HEK293T (cell line): ENCODE measurements at regions not wholly inside any gene's neighbourhood (a gene's known extent, or its start where the extent isn't known, plus 50 kb on each side); places are given as distances from the start of the nearest gene placed in this dataset.

Source experiments
- ARNT ChIP-seq: fragments of 450-650 bp; IDR thresholded peaks from 2 replicates; pipeline ENCODE4 v1.6.1; 2017; ENCODE audit warnings: mild to moderate bottlenecking
- BHLHE40 ChIP-seq: fragments of 450-650 bp; IDR thresholded peaks from 2 replicates; pipeline ENCODE4 v1.6.1; 2016; ENCODE audit warnings: mild to moderate bottlenecking, moderate library complexity, borderline replicate concordance
- ELF4 ChIP-seq: fragments of 450-650 bp; IDR thresholded peaks from 2 replicates; pipeline ENCODE4 v1.6.1; 2017; ENCODE audit warnings: antibody characterized with exemption
- FOXA1 ChIP-seq: fragments of 450-650 bp; IDR thresholded peaks from 2 replicates; pipeline ENCODE4 v1.6.1; 2016; ENCODE audit warnings: mild to moderate bottlenecking
- FOXK2 ChIP-seq: fragments of 450-650 bp; IDR thresholded peaks from 2 replicates; pipeline ENCODE4 v1.6.1; 2016; ENCODE audit warnings: mild to moderate bottlenecking
- FOXM1 ChIP-seq: fragments of 450-650 bp; IDR thresholded peaks from 2 replicates; pipeline ENCODE4 v1.6.1; 2017; ENCODE audit warnings: mild to moderate bottlenecking, borderline replicate concordance
- HDGF ChIP-seq: fragments of 450-650 bp; IDR thresholded peaks from 2 replicates; pipeline ENCODE4 v1.6.1; 2017; ENCODE audit warnings: antibody characterized with exemption, borderline replicate concordance
- L3MBTL2 ChIP-seq: fragments of 450-650 bp; conservative IDR thresholded peaks from 2 replicates; pipeline ENCODE4 v1.6.1; 2016; ENCODE audit warnings: mild to moderate bottlenecking
- NFRKB ChIP-seq: fragments of 450-650 bp; IDR thresholded peaks from 2 replicates; pipeline ENCODE4 v1.6.1; 2016; ENCODE audit warnings: mild to moderate bottlenecking, moderate library complexity
- SP1 ChIP-seq: fragments of 450-650 bp; IDR thresholded peaks from 2 replicates; pipeline ENCODE4 v1.6.1; 2017
- SUZ12 ChIP-seq: fragments of 450-650 bp; IDR thresholded peaks from 2 replicates; pipeline ENCODE4 v1.6.1; 2016; ENCODE audit warnings: mild to moderate bottlenecking
- TARDBP ChIP-seq: fragments of 450-650 bp; IDR thresholded peaks from 2 replicates; pipeline ENCODE4 v1.6.1; 2016
- ZNF384 ChIP-seq: fragments of 450-650 bp; IDR thresholded peaks from 2 replicates; pipeline ENCODE4 v1.6.1; 2016

- no peak for TF ChIP-seq NFRKB
- no peak for TF ChIP-seq FOXK2
- no peak for TF ChIP-seq ELF4
- TF ChIP-seq BHLHE40, result no peak
- no peak for TF ChIP-seq SUZ12
- no peak for TF ChIP-seq FOXM1
- no peak for TF ChIP-seq SP1
- no peak for TF ChIP-seq HDGF
- no peak for TF ChIP-seq ARNT
- no peak for TF ChIP-seq FOXA1
- TF ChIP-seq TARDBP, result no peak
- no peak for TF ChIP-seq L3MBTL2
- no peak for TF ChIP-seq ZNF384
These were observed 1077.5 kb downstream of the TBL1XR1 start for GRCh38 chr3:176119826-176120225.
